ENCODE measurements at regions not wholly inside any gene's neighbourhood (a gene's known extent, or its start where the extent isn't known, plus 50 kb on each side); places are given as distances from the start of the nearest gene placed in this dataset.

DNA sequence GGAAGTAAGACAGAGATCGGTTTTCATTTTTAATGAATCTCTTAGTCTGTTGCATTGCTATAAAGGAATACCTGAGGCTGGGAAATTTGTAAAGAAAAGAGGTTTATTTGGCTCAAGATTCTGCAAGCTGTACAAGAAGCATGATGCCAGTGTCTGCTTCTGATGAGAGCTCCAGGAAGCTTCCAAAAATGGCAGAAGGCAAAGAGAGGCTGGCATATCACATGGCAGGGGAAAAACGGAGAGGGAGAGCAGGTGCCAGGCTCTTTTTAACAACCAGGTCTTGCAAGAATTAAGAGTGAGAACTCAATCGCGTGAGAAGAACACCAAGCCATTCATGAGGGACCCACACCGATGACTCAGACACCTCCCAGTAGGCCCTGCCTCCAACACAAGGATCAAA, 125.0 kb upstream of the THSD7A start:
- H3K4me1 Mint-ChIP-seq = no peaks in the 10 kb centered on the region
- H3K27ac Mint-ChIP-seq = no peak overlapping the region
- H3K36me3 ChIP-seq (ENCODE audit: control insufficient read depth, insufficient read depth, low read length) = no peaks in the 10 kb centered on the region
- ATAC-seq (no peak), DNase-seq (no peak)
- H3K4me3 Mint-ChIP-seq = no peak overlapping the region
- no peak for TF ChIP-seq CTCF (IDR thresholded peaks at IDR 0.05)
- 84% methylated on average over 4 of the region's 5 CpGs for WGBS (ENCODE audit: insufficient coverage)
- peaks cover 14 to 17% of the 10 kb centered on the region in 2 donors for H3K9me3 Mint-ChIP-seq
- intact Hi-C loops (cut with micrococcal nuclease) = no loop called here
- H3K27ac ChIP-seq (ENCODE audit: low read length) = no peak overlapping the region
- H3K4me1 ChIP-seq (ENCODE audit: control insufficient read depth, insufficient read depth, low read length) = no peaks in the 10 kb centered on the region
- H3K27me3 Mint-ChIP-seq (ENCODE audit: low read depth in 2 of 2) = no peaks in the 10 kb centered on the region
- no peaks in the 10 kb centered on the region for H3K36me3 Mint-ChIP-seq
- H3K4me3 ChIP-seq (ENCODE audit: low read length) = no peak overlapping the region
- H3K27me3 ChIP-seq (ENCODE audit: control insufficient read depth, insufficient read depth, low read length) = no peaks in the 10 kb centered on the region
- no peaks in the 10 kb centered on the region for H3K9me3 ChIP-seq (ENCODE audit: control insufficient read depth, insufficient read depth, low read length)

- Histone ChIP-seq H3K36me3 (ENCODE audit: control insufficient read depth, insufficient read depth, low read length) (no peaks in the 10 kb centered on the region), H3K27me3 (ENCODE audit: control insufficient read depth, insufficient read depth, low read length) (no peaks in the 10 kb centered on the region), H3K27ac (ENCODE audit: low read length) (no peak overlapping the region), H3K4me3 (ENCODE audit: low read length) (no peak overlapping the region), H3K4me1 (ENCODE audit: control insufficient read depth, insufficient read depth, low read length) (no peaks in the 10 kb centered on the region), H3K9me3 (ENCODE audit: control insufficient read depth, insufficient read depth, low read length) (no peaks in the 10 kb centered on the region)
- intact Hi-C loops (cut with micrococcal nuclease) = no loop called here
- WGBS (ENCODE audit: insufficient coverage) = no CpG with 5 or more reads among the region's 1 CpG
- no peak overlapping the region for H3K27ac Mint-ChIP-seq
- no peak overlapping the region for H3K4me3 Mint-ChIP-seq
- H3K4me1 Mint-ChIP-seq = no peaks in the 10 kb centered on the region
- H3K36me3 Mint-ChIP-seq = no peaks in the 10 kb centered on the region
- H3K9me3 Mint-ChIP-seq = peaks cover 16 to 18% of the 10 kb centered on the region in 2 donors
- TF ChIP-seq CTCF (IDR thresholded peaks at IDR 0.05) = no peak
- no peak for ATAC-seq
- H3K27me3 Mint-ChIP-seq (ENCODE audit: low read depth in 2 of 2) = no peaks in the 10 kb centered on the region
- no peak for DNase-seq
These were observed 126.0 kb upstream of the THSD7A start for GRCh38 chr7:11957956-11958355.

GRCh38 chr7:11959121-11959520, 127.1 kb upstream of the THSD7A start:
- no peaks in the 10 kb centered on the region for H3K36me3 ChIP-seq (ENCODE audit: control insufficient read depth, insufficient read depth, low read length)
- H3K9me3 Mint-ChIP-seq = peaks cover 17 to 18% of the 10 kb centered on the region in 2 donors
- H3K27me3 Mint-ChIP-seq (ENCODE audit: low read depth in 2 of 2) = no peaks in the 10 kb centered on the region
- no peaks in the 10 kb centered on the region for H3K36me3 Mint-ChIP-seq
- no peak overlapping the region for H3K27ac Mint-ChIP-seq
- H3K27me3 ChIP-seq (ENCODE audit: control insufficient read depth, insufficient read depth, low read length) = no peaks in the 10 kb centered on the region
- no peaks in the 10 kb centered on the region for H3K4me1 Mint-ChIP-seq
- DNase-seq (no peak), ATAC-seq (no peak)
- no peak overlapping the region for H3K4me3 ChIP-seq (ENCODE audit: low read length)
- no peak for TF ChIP-seq CTCF (IDR thresholded peaks at IDR 0.05)
- no peaks in the 10 kb centered on the region for H3K9me3 ChIP-seq (ENCODE audit: control insufficient read depth, insufficient read depth, low read length)
- no peaks in the 10 kb centered on the region for H3K4me1 ChIP-seq (ENCODE audit: control insufficient read depth, insufficient read depth, low read length)
- H3K27ac ChIP-seq (ENCODE audit: low read length) = no peak overlapping the region
- H3K4me3 Mint-ChIP-seq = no peak overlapping the region
- intact Hi-C loops (cut with micrococcal nuclease) = no loop called here
- no CpG with 5 or more reads among the region's 2 CpGs for WGBS (ENCODE audit: insufficient coverage)

GRCh38 chr7:11960621-11961020, 128.6 kb upstream of the THSD7A start:
- Histone ChIP-seq H3K27me3 (ENCODE audit: control insufficient read depth, insufficient read depth, low read length) (no peaks in the 10 kb centered on the region), H3K36me3 (ENCODE audit: control insufficient read depth, insufficient read depth, low read length) (no peaks in the 10 kb centered on the region), H3K27ac (ENCODE audit: low read length) (no peak overlapping the region), H3K4me3 (ENCODE audit: low read length) (no peak overlapping the region), H3K4me1 (ENCODE audit: control insufficient read depth, insufficient read depth, low read length) (no peaks in the 10 kb centered on the region), H3K9me3 (ENCODE audit: control insufficient read depth, insufficient read depth, low read length) (no peaks in the 10 kb centered on the region)
- no peak for TF ChIP-seq CTCF (IDR thresholded peaks at IDR 0.05)
- Mint-ChIP-seq H3K4me1 (no peaks in the 10 kb centered on the region), H3K27ac (no peak overlapping the region), H3K27me3 (ENCODE audit: low read depth in 2 of 2) (no peaks in the 10 kb centered on the region), H3K9me3 (peaks cover 12 to 20% of the 10 kb centered on the region in 2 donors), H3K36me3 (no peaks in the 10 kb centered on the region), H3K4me3 (no peak overlapping the region)
- intact Hi-C loops (cut with micrococcal nuclease) = no loop called here
- ATAC-seq (no peak), DNase-seq (no peak)
